Neutrophil (primary cell): ENCODE measurements at regions not wholly inside any gene's neighbourhood (a gene's known extent, or its start where the extent isn't known, plus 50 kb on each side); places are given as distances from the start of the nearest gene placed in this dataset.
"Not testable (repeated sequence)": the region's sequence is repeated elsewhere in the genome, so short reads cannot be mapped to it uniquely, and the experiment has no call there.

ENCODE experiments used
- H3K27ac ChIP-seq: fragments of 200-600 bp; sonication (generic); 2 replicates; pipeline ENCODE4 v1.5.1; 2016; ENCODE audit warnings: mild to moderate bottlenecking, moderate library complexity
- H3K27me3 ChIP-seq: fragments of 200-600 bp; sonication (generic); 2 replicates; pipeline ENCODE4 v1.6.0; 2016; ENCODE audit warnings: mild to moderate bottlenecking
- H3K36me3 ChIP-seq: fragments of 200-600 bp; sonication (generic); 2 replicates; pipeline ENCODE4 v1.5.1; 2017
- H3K4me1 ChIP-seq, 2 experiments: fragments of 200-600 bp in 1 of 2; sonication (generic) in 1 of 2; 1 replicate in 1 of 2; 2 replicates in 1 of 2; pipeline versions ENCODE4 v1.5.1 to v1.6.1; 2013 to 2016; ENCODE audit warnings: low read depth in 1 of 2, low read length in 1 of 2, mild to moderate bottlenecking in 1 of 2, moderate library complexity in 1 of 2; ENCODE audit not compliant: control insufficient read depth in 1 of 2, insufficient read depth in 1 of 2
- H3K4me3 ChIP-seq, 2 experiments: fragments of 200-600 bp in 1 of 2; sonication (generic) in 1 of 2; 1 replicate in 1 of 2; 2 replicates in 1 of 2; pipeline ENCODE4 v1.5.1; 2013 to 2016; ENCODE audit warnings: low read depth in 1 of 2, low read length in 1 of 2, mild to moderate bottlenecking in 1 of 2, moderate library complexity in 1 of 2
- H3K9me3 ChIP-seq: fragments of 200-600 bp; sonication (generic); 2 replicates; pipeline ENCODE4 v1.5.1; 2016

- not testable (repeated sequence) for H3K4me1 ChIP-seq, H3K9me3 ChIP-seq, H3K4me3 ChIP-seq, H3K36me3 ChIP-seq, H3K27ac ChIP-seq, H3K27me3 ChIP-seq
Observed at GRCh38 chrX:3896755-3897154, 183.3 kb upstream of the PRKX start.

DNA sequence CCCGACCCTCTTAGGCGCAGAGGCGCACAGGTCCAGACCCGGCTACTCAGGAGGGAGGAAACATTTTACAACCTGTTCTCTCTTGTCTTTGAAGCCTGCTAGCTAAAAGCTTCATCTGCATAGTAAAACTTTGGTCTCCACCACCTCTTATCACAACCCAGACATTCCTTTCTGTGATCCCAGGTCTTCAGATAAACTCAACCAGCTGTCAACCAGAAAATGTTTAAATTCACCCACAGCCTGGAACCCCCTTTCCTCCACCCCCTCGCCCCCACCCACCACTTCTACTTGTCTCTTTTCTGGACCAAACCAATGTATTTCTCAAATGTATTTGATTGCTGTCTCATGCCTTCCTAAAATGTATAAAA, 169.1 kb upstream of the PRKX start:
- not testable (repeated sequence) for H3K4me3 ChIP-seq, H3K36me3 ChIP-seq, H3K27ac ChIP-seq, H3K4me1 ChIP-seq, H3K27me3 ChIP-seq, H3K9me3 ChIP-seq

DNA sequence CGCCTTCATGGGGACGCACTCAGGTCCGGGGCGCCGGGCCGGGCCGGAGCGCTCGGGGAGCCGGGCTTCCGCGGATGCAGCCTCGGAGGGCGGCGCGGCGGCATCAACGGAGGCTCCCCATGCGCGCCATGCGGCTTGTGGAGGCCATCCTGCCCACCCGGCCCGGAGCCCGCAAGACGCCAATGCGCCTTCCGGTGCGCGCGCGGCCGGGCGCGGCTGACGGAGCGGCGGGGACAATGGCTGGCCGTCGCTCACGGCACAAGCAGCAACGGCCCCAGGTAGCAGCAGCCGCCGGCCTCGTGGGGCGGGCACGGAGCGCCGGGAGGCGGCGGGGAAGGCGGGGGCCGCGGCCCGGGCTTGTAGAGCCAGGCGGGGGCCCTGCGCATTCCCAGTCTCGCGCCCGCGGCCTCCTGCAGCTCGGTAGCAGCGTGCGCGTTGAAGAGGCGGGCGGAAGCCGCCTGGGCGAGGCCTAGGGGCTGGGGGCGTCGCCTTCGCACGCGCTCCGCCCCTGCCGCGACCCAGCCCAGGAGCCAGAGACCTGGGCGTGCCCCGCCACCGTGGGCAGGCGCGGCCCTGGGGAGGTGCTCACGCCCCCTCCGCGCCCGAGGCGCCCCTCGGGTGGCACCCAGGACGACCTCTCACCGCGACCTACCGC, 168.6 kb upstream of the PRKX start:
- not testable (repeated sequence) for H3K27me3 ChIP-seq, H3K4me3 ChIP-seq, H3K36me3 ChIP-seq, H3K4me1 ChIP-seq, H3K9me3 ChIP-seq, H3K27ac ChIP-seq

DNA sequence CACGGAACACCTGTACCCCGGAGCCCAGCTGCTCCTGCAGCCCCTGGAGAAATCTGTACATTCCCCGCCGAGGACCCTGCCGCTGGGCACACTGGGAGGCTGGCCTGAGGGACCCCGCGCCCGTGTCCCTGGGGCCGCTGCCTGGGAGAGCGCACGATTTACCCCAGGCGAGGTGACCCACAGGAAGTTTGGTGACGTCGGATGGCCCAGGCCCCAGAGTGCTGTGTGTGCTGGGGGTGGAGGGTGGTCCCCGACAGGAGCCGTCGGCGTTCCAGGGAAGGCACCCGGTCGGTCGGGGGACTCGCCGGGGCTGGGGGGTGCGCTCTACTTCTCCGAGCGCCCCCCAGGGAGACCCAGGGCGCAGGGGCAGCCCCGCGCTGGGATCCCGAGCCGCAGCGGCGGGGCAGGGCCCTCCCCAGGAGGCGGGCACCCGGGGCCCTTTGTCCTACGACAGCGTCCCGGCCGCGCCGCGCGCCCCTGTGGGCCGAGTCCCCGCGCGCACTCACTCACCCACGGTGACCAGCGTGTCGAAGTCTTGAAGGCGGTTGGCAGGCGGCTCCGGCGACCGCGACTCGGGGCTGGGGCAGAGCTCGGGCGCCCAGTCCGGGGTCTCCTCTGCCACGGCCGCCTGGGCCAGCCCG, 167.9 kb upstream of the PRKX start:
- not testable (repeated sequence) for H3K27me3 ChIP-seq, H3K4me1 ChIP-seq, H3K9me3 ChIP-seq, H3K27ac ChIP-seq, H3K36me3 ChIP-seq, H3K4me3 ChIP-seq

GRCh38 chrX:3876393-3876792, 162.9 kb upstream of the PRKX start:
- H3K27ac ChIP-seq, H3K27me3 ChIP-seq, H3K4me3 ChIP-seq, H3K36me3 ChIP-seq, H3K9me3 ChIP-seq, H3K4me1 ChIP-seq: not testable (repeated sequence)

GRCh38 chrX:3875638-3876037, 162.2 kb upstream of the PRKX start:
- not testable (repeated sequence) for H3K9me3 ChIP-seq, H3K4me3 ChIP-seq, H3K36me3 ChIP-seq, H3K4me1 ChIP-seq, H3K27me3 ChIP-seq, H3K27ac ChIP-seq

GRCh38 chrX:3872226-3872879, 158.9 kb upstream of the PRKX start:
- not testable (repeated sequence) for H3K27ac ChIP-seq, H3K4me3 ChIP-seq, H3K9me3 ChIP-seq, H3K36me3 ChIP-seq, H3K4me1 ChIP-seq, H3K27me3 ChIP-seq

GRCh38 chrX:3867067-3867831, 153.8 kb upstream of the PRKX start:
- not testable (repeated sequence) for H3K36me3 ChIP-seq, H3K4me1 ChIP-seq, H3K27ac ChIP-seq, H3K4me3 ChIP-seq, H3K9me3 ChIP-seq, H3K27me3 ChIP-seq

DNA sequence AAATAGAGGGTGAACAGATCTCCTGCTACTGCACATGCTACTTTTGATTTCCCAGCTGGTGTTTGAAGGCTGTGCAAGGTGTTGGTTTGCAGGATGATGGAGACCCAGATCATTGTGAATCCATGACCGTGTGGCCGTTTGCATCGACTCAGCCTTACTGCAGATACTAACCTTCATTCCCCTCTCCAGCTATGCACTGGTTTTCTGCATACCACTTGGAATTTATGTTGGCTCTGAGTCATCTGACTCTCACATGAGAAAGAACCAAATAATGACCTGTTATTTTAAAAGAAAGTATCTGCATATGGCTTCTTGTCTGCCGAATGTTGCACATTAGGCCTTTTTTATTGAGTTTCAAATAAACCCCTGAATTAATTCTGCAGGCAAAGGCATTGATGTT, 144.9 kb upstream of the PRKX start:
- not testable (repeated sequence) for H3K27ac ChIP-seq, H3K9me3 ChIP-seq, H3K36me3 ChIP-seq, H3K4me3 ChIP-seq, H3K27me3 ChIP-seq, H3K4me1 ChIP-seq

DNA sequence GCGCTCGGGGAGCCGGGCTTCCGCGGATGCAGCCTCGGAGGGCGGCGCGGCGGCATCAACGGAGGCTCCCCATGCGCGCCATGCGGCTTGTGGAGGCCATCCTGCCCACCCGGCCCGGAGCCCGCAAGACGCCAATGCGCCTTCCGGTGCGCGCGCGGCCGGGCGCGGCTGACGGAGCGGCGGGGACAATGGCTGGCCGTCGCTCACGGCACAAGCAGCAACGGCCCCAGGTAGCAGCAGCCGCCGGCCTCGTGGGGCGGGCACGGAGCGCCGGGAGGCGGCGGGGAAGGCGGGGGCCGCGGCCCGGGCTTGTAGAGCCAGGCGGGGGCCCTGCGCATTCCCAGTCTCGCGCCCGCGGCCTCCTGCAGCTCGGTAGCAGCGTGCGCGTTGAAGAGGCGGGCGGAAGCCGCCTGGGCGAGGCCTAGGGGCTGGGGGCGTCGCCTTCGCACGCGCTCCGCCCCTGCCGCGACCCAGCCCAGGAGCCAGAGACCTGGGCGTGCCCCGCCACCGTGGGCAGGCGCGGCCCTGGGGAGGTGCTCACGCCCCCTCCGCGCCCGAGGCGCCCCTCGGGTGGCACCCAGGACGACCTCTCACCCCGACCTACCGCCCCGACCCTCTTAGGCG, 130.2 kb upstream of the PRKX start:
- H3K9me3 ChIP-seq, H3K27ac ChIP-seq, H3K4me1 ChIP-seq, H3K4me3 ChIP-seq, H3K27me3 ChIP-seq, H3K36me3 ChIP-seq: not testable (repeated sequence)

GRCh38 chrX:3842822-3843521, 129.5 kb upstream of the PRKX start:
- H3K27ac ChIP-seq, H3K4me3 ChIP-seq: not testable (repeated sequence)

GRCh38 chrX:3838754-3839153, 125.3 kb upstream of the PRKX start:
- H3K27ac ChIP-seq, H3K27me3 ChIP-seq, H3K4me3 ChIP-seq, H3K4me1 ChIP-seq, H3K9me3 ChIP-seq, H3K36me3 ChIP-seq: not testable (repeated sequence)

More at GRCh38 chrX:3842822-3843521, 129.5 kb upstream of the PRKX start:
- H3K4me1 ChIP-seq, H3K9me3 ChIP-seq, H3K36me3 ChIP-seq, H3K27me3 ChIP-seq: not testable (repeated sequence)
